ENCODE measurements at regions not wholly inside any gene's neighbourhood (a gene's known extent, or its start where the extent isn't known, plus 50 kb on each side); places are given as distances from the start of the nearest gene placed in this dataset.

DNA sequence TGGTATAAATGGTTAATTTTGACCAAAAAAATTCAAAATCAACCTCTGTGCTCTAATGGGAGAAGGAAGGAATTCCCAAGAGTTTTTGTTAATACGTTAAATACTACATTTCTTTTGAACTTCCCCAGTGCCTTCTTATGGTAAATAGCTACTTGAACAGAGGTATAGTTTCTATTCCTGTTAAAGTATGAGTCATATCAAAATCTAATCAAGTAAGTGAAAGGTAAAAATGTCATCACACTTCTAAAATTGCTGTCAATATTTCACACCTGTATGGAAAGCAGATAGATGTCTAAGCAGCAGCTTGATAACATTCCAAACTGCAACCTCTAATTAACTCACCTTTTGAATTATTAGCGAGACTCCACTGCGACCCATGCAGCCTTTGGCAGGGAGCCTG lies 214.1 kb upstream of the MEF2C start:
- TF ChIP-seq, protein P1, sequence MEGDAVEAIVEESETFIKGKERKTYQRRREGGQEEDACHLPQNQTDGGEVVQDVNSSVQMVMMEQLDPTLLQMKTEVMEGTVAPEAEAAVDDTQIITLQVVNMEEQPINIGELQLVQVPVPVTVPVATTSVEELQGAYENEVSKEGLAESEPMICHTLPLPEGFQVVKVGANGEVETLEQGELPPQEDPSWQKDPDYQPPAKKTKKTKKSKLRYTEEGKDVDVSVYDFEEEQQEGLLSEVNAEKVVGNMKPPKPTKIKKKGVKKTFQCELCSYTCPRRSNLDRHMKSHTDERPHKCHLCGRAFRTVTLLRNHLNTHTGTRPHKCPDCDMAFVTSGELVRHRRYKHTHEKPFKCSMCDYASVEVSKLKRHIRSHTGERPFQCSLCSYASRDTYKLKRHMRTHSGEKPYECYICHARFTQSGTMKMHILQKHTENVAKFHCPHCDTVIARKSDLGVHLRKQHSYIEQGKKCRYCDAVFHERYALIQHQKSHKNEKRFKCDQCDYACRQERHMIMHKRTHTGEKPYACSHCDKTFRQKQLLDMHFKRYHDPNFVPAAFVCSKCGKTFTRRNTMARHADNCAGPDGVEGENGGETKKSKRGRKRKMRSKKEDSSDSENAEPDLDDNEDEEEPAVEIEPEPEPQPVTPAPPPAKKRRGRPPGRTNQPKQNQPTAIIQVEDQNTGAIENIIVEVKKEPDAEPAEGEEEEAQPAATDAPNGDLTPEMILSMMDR (IDR thresholded peaks at IDR 0.05; ENCODE audit: insufficient read depth, low read depth, low read length) = no peak
- TF ChIP-seq EZH2 (IDR thresholded peaks at IDR 0.05; ENCODE audit: insufficient read depth, low read length) = no peak
